Fibroblast of the aortic adventitia (primary cell): ENCODE measurements at regions not wholly inside any gene's neighbourhood (a gene's known extent, or its start where the extent isn't known, plus 50 kb on each side); places are given as distances from the start of the nearest gene placed in this dataset.

Experiments used
- DNase-seq: peaks from one replicate; pipeline ENCODE4 v3.0.0-alpha.2; 2010; ENCODE audit warnings: low read depth
- H3K4me3 ChIP-seq: 2 replicates; pipeline ENCODE4 v1.5.1; 2011; ENCODE audit warnings: low read depth, mild to moderate bottlenecking, control low read depth, low read length, moderate library complexity
- CTCF ChIP-seq: IDR thresholded peaks from 2 replicates; pipeline ENCODE4 v1.5.1; 2011; ENCODE audit warnings: mild to moderate bottlenecking, low read length, control low read depth, inconsistent platforms; ENCODE audit not compliant: insufficient read depth

- DNase-seq, result no peak
- H3K4me3 ChIP-seq, result no peak overlapping the region
- TF ChIP-seq CTCF, result no peak
Measured at GRCh38 chr1:189438808-189439207, 1038.9 kb downstream of the BRINP3 start.

- DNase-seq, result no peak
- no peak overlapping the region for H3K4me3 ChIP-seq
- no peak for TF ChIP-seq CTCF
Measured at GRCh38 chr1:189463166-189463565, 1014.5 kb downstream of the BRINP3 start.

GRCh38 chr1:189496768-189497167 lies 980.9 kb downstream of the BRINP3 start:
- DNase-seq, result no peak
- TF ChIP-seq CTCF, result no peak
- no peak overlapping the region for H3K4me3 ChIP-seq

- no peak overlapping the region for H3K4me3 ChIP-seq
- DNase-seq, result no peak
- no peak for TF ChIP-seq CTCF
Measured at GRCh38 chr1:189499736-189500135, 977.9 kb downstream of the BRINP3 start.

- no peak for DNase-seq
- H3K4me3 ChIP-seq, result no peak overlapping the region
- TF ChIP-seq CTCF, result no peak
Measured at GRCh38 chr1:189500778-189501177, 976.9 kb downstream of the BRINP3 start.

GRCh38 chr1:189510827-189511226 lies 966.8 kb downstream of the BRINP3 start:
- H3K4me3 ChIP-seq, result no peak overlapping the region
- TF ChIP-seq CTCF, result no peak
- no peak for DNase-seq

GRCh38 chr1:189513091-189513490 lies 964.6 kb downstream of the BRINP3 start:
- TF ChIP-seq CTCF, result no peak
- no peak overlapping the region for H3K4me3 ChIP-seq
- no peak for DNase-seq
